HG03354 (cell line): ENCODE measurements at regions not wholly inside any gene's neighbourhood (a gene's known extent, or its start where the extent isn't known, plus 50 kb on each side); places are given as distances from the start of the nearest gene placed in this dataset.
"Not testable (repeated sequence)": the region's sequence is repeated elsewhere in the genome, so short reads cannot be mapped to it uniquely, and the experiment has no call there.

Experiments
- ATAC-seq: cut with Tn5 transposase; IDR thresholded peaks from one replicate; pipeline ENCODE4 v1.9.1; 2021; ENCODE audit warnings: mild to moderate bottlenecking; ENCODE audit not compliant: unreplicated experiment, poor library complexity, severe bottlenecking

DNA sequence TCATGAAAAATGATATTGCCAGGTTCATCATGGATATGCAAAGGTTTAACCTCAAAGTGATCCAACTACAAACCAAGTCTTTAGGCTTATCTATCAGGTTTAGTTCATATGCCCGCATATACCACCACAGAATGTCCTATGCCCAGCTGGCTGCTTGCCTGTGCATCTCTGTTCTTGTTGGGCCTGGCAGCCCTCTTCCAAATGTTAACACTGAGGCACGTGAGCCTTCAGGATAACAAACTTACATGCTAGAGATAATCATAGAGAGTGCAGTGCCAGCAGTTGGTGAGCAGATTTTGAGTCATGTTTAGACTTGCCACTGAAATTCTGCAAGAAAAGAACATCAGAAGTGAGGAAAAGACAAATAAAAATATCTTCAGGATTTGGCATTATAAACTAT lies 607.9 kb upstream of the TMPRSS15 start:
- ATAC-seq: no peak

DNA sequence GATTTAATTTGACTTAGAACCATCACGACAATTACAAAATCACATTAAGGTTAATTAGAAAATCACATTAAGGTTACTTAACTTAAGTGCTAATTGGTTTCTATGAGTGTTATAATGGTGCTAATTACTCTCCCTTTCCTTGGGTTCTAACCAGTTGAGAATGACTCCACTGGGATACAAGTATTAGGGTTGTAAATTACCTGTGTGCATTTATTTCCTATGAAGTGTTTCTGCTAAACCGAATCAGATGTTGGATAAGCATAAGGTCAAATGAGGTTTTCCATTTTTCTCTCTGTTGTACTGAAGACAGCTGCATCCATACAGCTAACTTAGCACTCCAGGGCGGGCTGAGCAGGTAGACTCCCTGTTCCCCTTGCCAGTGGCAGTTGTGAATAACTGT lies 610.3 kb upstream of the TMPRSS15 start:
- ATAC-seq: no peak

DNA sequence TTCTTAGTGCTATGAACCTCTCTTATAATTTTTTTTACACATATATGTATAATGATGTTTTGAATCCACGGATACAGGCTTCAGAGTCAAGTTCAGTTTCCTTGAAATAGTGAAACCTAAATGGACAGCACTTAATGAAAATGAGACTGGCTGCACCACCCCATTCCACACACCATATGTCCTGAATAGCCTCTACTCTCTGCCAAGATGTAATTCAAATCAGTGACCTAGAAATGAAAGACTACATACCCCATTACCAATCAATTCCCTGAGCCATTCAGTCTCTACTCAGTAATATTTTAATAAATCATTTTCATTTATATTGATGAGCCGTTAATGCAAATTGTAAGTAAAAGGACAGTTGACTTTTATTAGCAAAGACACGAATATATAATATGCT lies 614.9 kb upstream of the TMPRSS15 start:
- ATAC-seq: no peak

DNA sequence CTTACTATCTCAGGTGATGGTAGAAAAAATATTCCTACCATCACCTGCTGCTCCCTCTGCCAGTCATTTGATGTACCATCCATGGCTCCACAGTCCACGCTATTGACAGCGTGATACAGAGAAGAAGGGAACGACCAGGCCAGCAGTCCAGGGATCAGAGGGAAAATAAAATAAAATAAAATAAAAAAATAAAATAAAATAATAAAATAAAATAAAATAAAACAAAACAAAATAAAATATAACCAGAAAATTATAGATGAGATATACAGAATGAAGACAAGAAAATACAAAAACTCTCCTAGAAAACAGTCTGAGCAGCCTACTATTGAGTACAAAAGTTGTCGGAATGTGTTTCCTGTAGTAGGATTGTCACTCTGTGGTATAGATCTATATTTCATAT lies 619.4 kb upstream of the TMPRSS15 start:
- ATAC-seq: no peak

DNA sequence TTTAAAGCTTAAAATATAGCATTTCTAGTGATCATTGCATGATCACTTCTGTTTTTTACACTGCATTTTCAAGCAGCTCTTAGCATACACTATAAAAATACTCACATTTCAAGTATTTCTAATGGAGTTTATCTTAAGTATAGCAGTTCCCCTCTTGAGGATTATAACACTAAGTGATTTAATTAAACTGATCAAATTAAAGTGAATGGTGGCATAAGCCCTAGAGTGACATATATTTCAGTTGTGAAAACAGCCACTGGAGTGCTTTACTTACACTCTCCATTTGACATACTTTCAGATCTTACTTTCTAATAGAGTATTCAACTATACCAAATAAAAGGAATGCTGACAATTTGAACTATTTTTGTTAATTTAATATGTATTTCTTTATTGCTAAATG lies 623.3 kb upstream of the TMPRSS15 start:
- no peak for ATAC-seq

DNA sequence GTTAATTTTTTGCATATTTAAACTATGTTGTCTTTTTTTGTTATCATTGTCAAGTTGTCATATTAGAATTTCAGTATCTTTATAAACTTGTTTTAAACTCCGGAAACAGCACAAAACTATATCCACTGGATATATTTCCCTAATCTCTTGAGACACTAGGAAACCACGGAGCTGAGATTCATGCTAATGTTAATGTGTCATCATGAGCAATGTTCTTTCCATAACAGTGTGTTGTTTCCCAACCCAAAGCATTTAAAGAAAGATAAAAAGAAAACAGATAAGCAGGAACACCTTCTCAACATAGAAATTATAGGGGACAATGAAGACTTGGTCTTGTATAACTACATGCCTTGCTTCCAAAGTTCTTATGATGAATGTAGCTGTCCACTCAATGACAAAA lies 626.2 kb upstream of the TMPRSS15 start:
- ATAC-seq: no peak

DNA sequence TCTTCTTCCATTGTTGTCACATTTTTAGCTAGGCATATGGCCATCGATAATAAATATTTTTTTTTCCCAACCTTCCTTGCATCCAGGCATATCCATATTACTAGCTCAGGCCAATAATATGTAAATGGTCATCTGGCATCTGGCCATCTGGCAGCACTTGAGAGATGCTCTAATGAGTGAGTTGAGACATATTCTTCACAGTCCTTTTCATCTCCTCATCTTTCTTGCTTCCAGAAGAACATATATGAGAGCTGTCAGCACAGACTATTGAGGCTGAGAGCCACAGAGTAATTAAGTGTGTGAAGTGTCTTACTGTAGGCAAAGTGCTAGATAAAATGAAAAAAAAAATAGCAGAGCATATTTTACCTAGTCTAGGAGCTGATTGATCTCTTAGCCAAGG lies 628.4 kb upstream of the TMPRSS15 start:
- ATAC-seq: no peak

DNA sequence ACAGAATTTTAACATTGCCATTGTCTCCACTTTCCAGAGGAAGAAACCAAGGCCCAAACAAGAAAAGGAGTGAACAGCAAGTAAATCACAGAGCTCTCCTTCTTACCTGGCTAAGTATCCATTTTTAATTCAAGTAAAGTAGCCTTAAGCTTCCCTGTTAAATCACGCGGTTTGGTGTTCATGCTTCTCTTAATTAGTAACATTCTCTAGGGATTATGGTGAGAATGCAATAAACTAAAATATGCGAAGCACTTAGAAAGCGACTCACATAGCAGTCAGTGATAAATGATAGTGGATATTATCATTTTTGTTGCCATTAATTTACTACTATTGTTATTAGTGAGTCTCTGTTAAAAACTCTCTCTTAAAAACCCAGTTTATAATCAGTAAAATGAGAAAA lies 630.5 kb upstream of the TMPRSS15 start:
- ATAC-seq: no peak

DNA sequence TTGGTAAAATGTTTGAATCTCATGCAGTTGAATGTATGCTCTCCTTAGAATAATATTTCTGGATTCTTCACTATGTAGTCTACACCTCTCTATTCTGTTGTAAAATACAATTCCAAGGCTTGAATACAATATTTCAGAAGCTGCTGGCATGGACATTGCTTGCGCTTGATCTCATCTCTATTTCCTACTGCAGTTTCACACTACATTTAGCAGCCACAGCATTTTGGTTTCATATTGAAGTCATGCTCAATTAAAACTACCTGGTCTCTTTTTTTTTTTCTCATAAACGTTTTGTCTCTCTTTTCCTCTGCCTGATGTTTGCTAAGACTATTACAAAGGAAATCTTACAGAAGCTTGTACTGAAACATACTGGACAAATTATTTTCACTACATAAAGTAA lies 631.0 kb upstream of the TMPRSS15 start:
- ATAC-seq: no peak

DNA sequence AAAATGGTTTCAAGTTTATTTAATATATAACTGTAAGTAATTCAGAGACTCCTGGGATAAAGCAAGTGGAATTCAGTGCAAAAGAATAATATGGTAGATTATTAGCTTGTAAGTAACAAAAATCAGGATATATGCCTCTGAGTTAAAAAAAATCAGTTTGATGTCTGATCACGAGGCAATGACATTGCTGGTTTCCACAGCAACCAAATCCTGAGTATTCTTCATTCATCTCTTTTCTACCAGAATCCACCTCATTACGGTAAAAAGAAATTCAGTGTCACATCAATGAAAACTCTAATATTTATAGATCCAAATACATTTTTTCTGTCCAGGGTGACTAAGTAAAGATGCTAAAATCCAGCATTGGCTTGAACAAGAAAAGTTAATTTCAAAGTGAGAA lies 642.3 kb upstream of the TMPRSS15 start:
- no peak for ATAC-seq

DNA sequence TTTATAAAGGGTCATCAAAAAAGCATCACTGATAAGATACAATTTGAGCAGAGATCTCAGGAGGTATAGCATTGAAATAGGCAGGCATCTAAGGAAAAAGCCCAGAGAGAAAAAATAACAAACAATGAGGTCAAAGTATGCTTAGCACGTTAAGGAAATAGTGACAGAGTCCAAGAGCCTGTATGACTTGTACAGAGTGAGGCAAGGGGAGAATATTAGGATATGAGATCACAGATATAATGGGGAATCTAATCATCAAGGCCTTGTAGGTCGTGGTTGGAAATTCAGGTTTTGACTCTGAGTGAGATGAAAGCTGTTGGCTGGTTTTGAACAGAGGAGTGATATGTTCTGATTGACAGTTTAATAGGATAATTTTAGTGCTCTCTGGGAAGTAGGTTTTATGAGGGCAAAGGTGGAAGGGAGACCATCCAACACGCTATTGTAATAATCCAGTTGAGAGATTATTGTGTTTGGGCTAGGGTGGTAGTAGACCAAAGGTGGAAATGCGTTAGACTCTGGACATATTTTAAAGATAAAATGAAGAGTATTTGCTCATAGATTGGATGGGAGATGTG lies 644.6 kb upstream of the TMPRSS15 start:
- ATAC-seq: no peak

DNA sequence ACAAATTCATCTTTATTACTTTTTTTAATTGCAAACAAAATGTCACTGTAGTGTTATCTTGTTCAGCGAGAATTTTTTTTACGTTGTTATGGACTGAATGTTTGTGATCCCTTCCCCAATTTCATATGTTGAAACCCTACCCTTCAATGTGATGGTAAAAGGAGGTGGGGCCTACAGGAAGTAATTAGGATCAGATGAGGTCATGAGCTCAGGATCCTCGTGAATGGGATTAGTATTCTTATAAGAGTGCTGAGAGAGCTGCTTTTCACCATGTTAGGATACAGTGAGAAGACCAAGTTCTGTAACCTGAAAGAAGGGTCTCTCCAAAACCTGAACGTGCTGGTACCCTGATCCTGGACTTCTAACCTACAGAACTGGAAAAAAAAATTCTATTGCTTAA lies 646.0 kb upstream of the TMPRSS15 start:
- ATAC-seq: no peak

DNA sequence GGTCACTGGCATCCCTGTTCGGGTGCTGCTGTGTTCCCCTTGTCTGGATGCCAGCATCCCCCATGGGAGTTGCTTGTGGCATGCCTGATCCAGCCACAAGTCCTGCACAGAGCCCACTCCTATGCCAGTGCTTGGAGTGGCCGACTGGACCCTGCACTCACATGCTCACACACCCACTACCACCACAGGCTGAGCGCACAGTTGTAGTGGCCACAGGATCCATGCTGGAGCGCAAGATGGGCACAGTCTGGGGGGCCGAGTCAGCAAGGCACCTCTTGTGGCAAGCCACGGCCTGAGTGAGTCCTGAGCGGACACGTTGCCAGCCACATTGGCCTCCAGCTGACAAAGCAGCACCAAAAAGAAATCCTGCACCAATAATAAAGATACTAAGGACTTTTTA lies 661.6 kb upstream of the TMPRSS15 start:
- no peak for ATAC-seq

DNA sequence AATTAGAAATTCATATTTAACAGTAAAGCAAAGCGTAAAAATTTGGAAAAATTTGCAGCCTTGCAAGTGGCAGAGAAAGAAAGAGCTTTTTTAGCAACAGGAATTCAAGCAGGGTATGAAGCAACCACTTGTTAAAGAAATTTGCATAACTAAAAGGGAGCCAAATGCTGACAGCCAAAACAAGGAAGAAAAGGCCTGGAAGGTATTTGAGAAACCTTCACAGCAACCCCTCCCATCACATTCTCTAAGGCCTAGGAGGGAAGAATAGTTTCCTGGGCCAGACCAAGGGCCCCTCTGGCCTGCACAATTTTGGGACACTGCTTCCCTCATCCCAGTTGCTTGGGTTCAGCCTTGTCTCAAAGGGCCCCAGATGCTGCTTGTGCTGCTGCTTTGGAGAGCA lies 672.4 kb upstream of the TMPRSS15 start:
- no peak for ATAC-seq

DNA sequence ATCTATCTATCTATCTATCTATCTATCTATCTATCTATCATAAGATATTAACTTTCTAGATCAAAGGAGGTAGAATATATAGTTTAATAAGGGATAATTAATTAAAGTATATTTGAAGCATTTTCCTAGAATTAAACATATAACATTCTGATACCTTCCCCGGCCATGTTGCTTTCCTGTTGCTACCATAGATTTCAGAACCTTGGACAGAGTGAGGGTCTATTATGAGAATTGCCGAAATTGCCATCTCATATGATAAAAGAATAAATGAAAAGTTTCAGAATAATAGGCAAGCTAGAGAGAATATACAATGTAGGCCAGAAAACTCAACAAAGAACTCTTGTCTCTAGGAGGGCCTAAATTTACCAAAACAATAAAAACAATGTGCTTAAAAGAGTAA lies 706.1 kb upstream of the TMPRSS15 start:
- ATAC-seq: no peak

DNA sequence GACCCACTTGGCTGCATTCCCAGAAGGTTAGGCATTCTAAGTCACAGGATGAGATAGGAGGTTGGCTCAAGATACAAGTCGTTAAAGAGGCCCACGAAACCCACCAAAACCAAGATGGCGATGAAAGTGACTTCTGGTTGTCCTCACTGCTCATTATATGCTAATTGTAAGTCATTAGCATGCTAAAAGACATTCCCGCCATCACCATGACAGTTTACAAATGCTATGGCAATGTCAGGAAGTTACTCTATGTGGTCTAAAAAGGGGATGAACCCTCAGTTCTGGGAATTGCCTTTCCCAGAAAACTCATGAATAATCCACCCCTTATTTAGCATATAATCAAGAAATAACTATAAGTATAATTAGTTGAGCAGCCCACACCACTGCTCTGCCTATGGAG lies 715.7 kb upstream of the TMPRSS15 start:
- not testable (repeated sequence) for ATAC-seq

DNA sequence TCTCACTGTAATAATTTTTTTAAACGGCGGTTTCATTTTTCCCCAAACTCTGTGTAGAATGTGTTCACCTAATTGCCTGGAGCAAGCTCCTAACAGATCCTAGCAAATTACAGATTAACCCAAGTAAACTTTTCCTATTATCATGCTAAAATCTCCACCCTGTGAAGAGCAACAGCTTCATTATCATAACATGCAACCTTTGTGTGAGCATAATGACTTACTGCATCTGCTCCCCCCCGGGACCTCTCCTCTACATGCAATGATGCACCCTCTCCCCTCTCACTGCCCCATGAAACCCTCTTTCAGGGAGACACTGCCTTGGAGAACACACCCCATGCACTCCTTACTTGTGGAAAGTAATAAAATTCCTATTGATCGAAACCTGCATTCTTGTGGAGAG lies 717.0 kb upstream of the TMPRSS15 start:
- ATAC-seq: no peak

DNA sequence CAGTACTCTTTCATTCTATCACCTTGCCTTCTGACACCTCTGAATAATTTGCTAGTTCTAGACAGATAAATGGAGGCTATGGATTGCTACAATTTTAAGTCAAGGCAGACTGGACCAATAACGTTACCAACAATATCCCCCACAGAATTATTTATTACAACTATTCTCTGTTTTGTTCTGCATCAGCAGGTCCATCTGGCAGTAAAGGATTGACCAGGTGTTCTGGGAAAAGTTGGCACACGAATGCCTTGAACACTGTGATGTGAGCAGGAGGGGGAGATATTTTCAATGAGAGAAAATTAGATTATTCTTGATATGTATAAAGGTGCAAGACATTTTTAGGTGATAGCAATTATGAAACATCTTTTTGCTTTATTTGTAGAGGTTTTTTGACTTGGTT lies 718.8 kb upstream of the TMPRSS15 start:
- ATAC-seq: no peak

DNA sequence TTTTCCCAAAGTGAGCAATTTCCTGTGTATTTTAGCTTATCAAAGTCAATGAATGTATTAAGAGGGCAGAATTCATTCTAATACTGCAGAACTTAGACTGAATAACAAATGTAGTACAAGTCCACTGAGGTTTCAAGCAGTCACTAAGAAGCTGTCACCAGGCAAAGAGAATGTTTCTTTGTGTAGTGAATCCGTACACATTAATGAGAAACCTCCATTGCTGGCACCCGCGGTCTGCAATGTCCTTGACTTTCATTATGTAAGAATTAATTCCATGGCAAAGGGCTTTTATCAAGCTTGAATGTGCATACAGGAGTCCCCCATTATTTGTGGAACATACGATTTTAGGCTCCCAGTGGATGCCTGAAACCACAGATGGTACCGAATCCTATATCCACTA lies 719.5 kb upstream of the TMPRSS15 start:
- no peak for ATAC-seq

DNA sequence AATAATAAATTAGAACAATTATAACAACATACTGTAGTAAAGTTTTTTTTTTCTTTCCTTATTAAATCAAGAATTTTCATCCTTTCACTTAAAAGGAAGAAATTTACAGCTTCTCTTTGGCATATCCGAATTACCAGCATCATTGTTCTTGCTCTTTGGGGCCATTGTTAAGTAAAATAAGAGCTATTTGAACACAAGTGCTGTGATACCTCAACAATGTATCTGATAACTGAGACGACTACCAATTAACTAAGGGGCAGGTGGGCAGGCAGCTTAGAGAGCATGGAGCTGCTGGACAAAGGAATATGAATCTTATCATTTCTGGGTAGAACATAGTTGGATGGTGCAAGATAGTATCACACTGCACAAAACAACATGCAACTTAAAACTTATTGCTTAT lies 719.9 kb upstream of the TMPRSS15 start:
- no peak for ATAC-seq

DNA sequence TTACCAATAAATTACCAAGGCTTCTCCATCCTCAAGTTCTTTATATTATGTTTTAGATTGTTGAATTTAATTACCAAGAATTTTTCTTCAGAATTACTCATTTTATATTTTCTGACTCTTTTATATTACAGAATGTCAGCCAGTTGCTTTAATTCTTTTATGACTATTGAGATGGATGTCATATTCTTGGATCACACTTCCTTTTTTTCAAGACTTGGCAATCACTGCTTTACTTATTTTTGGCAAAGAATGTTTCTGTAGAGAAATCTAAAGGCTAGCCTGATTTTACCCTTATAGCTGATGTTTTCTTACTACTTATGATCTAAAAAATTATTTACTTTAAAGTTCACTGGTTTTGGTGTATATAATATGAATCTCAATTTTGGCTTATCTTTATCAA lies 721.1 kb upstream of the TMPRSS15 start:
- no peak for ATAC-seq

DNA sequence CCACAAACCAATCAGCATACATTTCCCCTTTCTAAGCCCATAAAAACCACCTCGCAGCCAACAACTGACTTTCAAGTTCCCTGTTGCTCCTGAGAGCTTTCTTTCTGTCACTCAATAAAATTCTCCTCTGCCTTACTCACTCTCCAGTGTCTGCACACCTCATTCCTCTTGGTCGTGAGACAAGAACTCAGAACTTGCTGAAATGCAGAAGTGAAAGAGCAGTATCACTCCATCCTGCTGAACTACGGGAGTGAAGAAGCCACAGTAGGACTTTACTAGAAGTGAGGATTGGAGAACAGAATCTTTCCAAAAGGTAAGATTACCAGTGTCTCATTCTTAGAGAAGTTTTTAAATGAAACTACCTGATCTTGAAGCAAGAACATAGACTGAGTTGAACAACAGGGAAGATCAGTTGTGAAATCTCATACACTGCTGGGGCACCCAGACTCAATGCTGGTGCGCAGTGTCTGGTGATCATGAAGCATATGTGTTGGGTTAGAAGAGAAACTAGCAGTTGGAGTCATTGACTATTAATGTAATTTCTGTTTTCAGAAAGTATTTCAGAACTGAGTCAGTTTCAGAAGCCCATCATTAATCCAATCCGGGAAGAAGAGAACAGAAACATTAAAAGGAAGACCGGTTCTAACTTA lies 726.9 kb upstream of the TMPRSS15 start:
- no peak for ATAC-seq
